IMR-90 (cell line): ENCODE measurements at regions not wholly inside any gene's neighbourhood (a gene's known extent, or its start where the extent isn't known, plus 50 kb on each side); places are given as distances from the start of the nearest gene placed in this dataset.

Source experiments
- ATAC-seq: fragments of 200-7000 bp; cut with Tn5 transposase; 2 replicates; pipeline ENCODE4 v1.9.1; 2020; ENCODE audit warnings: low read depth, mild to moderate bottlenecking, moderate library complexity
- BruUV-seq: library from RNA; stranded (reverse); fragments of 400-500 nt; replicated peaks from 2 replicates; lab custom pipeline; 2021; lab: Mats Ljungman, UMichigan
- CTCF ChIA-PET: fragments of 300-600 bp; formaldehyde crosslinking; extraction: SDS; loops from one replicate; lab custom pipeline; 2021; ENCODE audit warnings: antibody characterized with exemption; lab: Yijun Ruan, JAX
- POLR2A ChIA-PET: fragments of 300-600 bp; sonication (Branson Sonifier 250); formaldehyde crosslinking; loops from one replicate; lab custom pipeline; 2022; ENCODE audit warnings: antibody characterized with exemption; ENCODE audit not compliant: unreplicated experiment; lab: Charles Lee
- DNase-seq: peaks from one replicate; pipeline ENCODE4 v3.0.0; 2013
- H2AFZ ChIP-seq: replicated peaks from 2 replicates; pipeline ENCODE3; 2013; ENCODE audit warnings: low read length, mild to moderate bottlenecking; ENCODE audit not compliant: poor library complexity
- H2AK5ac ChIP-seq: 2 replicates; pipeline ENCODE4 v1.6.1; 2013; ENCODE audit warnings: low read depth, low read length, inconsistent platforms
- H2AK9ac ChIP-seq: replicated peaks from 2 replicates; pipeline ENCODE3; 2013; ENCODE audit warnings: mild to moderate bottlenecking, low read depth, low read length, moderate library complexity; ENCODE audit not compliant: poor library complexity
- H2BK120ac ChIP-seq: 2 replicates; pipeline ENCODE4 v1.6.1; 2013; ENCODE audit warnings: low read depth, low read length, inconsistent platforms
- H2BK15ac ChIP-seq: 3 replicates; pipeline ENCODE4 v1.6.1; 2013; ENCODE audit warnings: low read depth, low read length, inconsistent platforms
- H2BK20ac ChIP-seq: 2 replicates; pipeline ENCODE4 v1.6.1; 2013; ENCODE audit warnings: low read depth, mild to moderate bottlenecking, inconsistent platforms, low read length, moderate library complexity
- H2BK5ac ChIP-seq: 2 replicates; pipeline ENCODE4 v1.6.1; 2013; ENCODE audit warnings: mild to moderate bottlenecking, low read depth, low read length, inconsistent platforms; ENCODE audit not compliant: poor library complexity, severe bottlenecking
- H3K14ac ChIP-seq: replicated peaks from 2 replicates; pipeline ENCODE4 v1.6.1; 2013; ENCODE audit warnings: low read depth, low read length, inconsistent platforms
- H3K18ac ChIP-seq: 2 replicates; pipeline ENCODE4 v1.6.1; 2013; ENCODE audit warnings: low read depth, low read length, control low read depth
- H3K23ac ChIP-seq: 2 replicates; pipeline ENCODE4 v1.6.1; 2013; ENCODE audit warnings: low read depth, low read length, inconsistent platforms
- H3K27ac ChIP-seq: 2 replicates; pipeline ENCODE4 v1.5.1; 2013; ENCODE audit warnings: mild to moderate bottlenecking, control low read depth, low read length; ENCODE audit not compliant: insufficient read depth
- H3K27me3 ChIP-seq: 2 replicates; pipeline ENCODE4 v1.6.1; 2013; ENCODE audit warnings: low read length; ENCODE audit not compliant: control insufficient read depth, insufficient read depth
- H3K36me3 ChIP-seq: 2 replicates; pipeline ENCODE4 v1.6.1; 2013; ENCODE audit warnings: low read length, mixed read lengths; ENCODE audit not compliant: control insufficient read depth, insufficient read depth
- H3K4ac ChIP-seq: 2 replicates; pipeline ENCODE4 v1.6.1; 2013; ENCODE audit warnings: low read depth, low read length, inconsistent platforms
- H3K4me1 ChIP-seq: 2 replicates; pipeline ENCODE4 v1.6.1; 2013; ENCODE audit warnings: low read length, mixed read lengths; ENCODE audit not compliant: control insufficient read depth, insufficient read depth
- H3K4me2 ChIP-seq: 2 replicates; pipeline ENCODE4 v1.6.1; 2013; ENCODE audit warnings: low read depth, mild to moderate bottlenecking, control low read depth, low read length, moderate library complexity
- H3K4me3 ChIP-seq: 2 replicates; pipeline ENCODE4 v1.5.1; 2013; ENCODE audit warnings: low read depth, mild to moderate bottlenecking, control low read depth, low read length, moderate library complexity; ENCODE audit not compliant: insufficient read depth
- H3K56ac ChIP-seq: 2 replicates; pipeline ENCODE4 v1.6.1; 2013; ENCODE audit warnings: low read length, inconsistent platforms; ENCODE audit not compliant: insufficient read depth; ENCODE audit errors: extremely low read depth
- H3K79me1 ChIP-seq, 2 experiments: 2 replicates each; pipeline ENCODE4 v1.6.1; 2013; ENCODE audit warnings: low read length in 2 of 2, inconsistent platforms in 1 of 2, low read depth in 1 of 2
- H3K9ac ChIP-seq: 2 replicates; pipeline ENCODE4 v1.6.1; 2013; ENCODE audit warnings: low read depth, low read length, control low read depth
- H3K9me1 ChIP-seq: 2 replicates; pipeline ENCODE4 v1.6.1; 2013; ENCODE audit warnings: low read length, inconsistent platforms; ENCODE audit not compliant: insufficient read depth
- H3K9me3 ChIP-seq: 2 replicates; pipeline ENCODE4 v1.6.1; 2013; ENCODE audit warnings: low read length; ENCODE audit not compliant: control insufficient read depth, insufficient read depth
- H4K20me1 ChIP-seq: 2 replicates; pipeline ENCODE4 v1.6.1; 2013; ENCODE audit warnings: low read length, inconsistent platforms; ENCODE audit not compliant: insufficient read depth
- H4K5ac ChIP-seq: 2 replicates; pipeline ENCODE4 v1.6.1; 2013; ENCODE audit warnings: mild to moderate bottlenecking, low read depth, low read length, control low read depth
- H4K8ac ChIP-seq, 2 experiments: 2 replicates each; pipeline ENCODE4 v1.6.1; 2013; ENCODE audit warnings: low read depth in 2 of 2, low read length in 2 of 2, control low read depth in 1 of 2, inconsistent platforms in 1 of 2
- H4K91ac ChIP-seq: 2 replicates; pipeline ENCODE4 v1.6.1; 2013; ENCODE audit warnings: low read depth, low read length, inconsistent platforms; ENCODE audit not compliant: insufficient read depth
- BHLHE40 ChIP-seq: fragments of 150-350 bp; IDR thresholded peaks from 2 replicates; pipeline ENCODE4 v1.6.1; 2016; ENCODE audit warnings: mild to moderate bottlenecking, low read depth, low read length
- CEBPB ChIP-seq: IDR thresholded peaks from 2 replicates; pipeline ENCODE4 v1.6.1; 2012; ENCODE audit warnings: low read depth, low read length, improper control_type of control experiment
- ELK1 ChIP-seq: fragments of 150-350 bp; IDR thresholded peaks from 2 replicates; pipeline ENCODE4 v1.6.1; 2016; ENCODE audit warnings: low read depth, mild to moderate bottlenecking, low read length, moderate library complexity, borderline replicate concordance
- FOS ChIP-seq: fragments of 150-350 bp; IDR thresholded peaks from 2 replicates; pipeline ENCODE4 v1.6.1; 2016; ENCODE audit warnings: low read depth, low read length
- MAFK ChIP-seq: IDR thresholded peaks from 2 replicates; pipeline ENCODE4 v1.6.1; 2012; ENCODE audit warnings: low read depth, low read length, improper control_type of control experiment
- MAZ ChIP-seq: IDR thresholded peaks from 2 replicates; pipeline ENCODE4 v1.6.1; 2012; ENCODE audit warnings: low read depth, mild to moderate bottlenecking, low read length, improper control_type of control experiment, moderate library complexity, borderline replicate concordance
- NFE2L2 ChIP-seq: fragments of 150-350 bp; IDR thresholded peaks from 2 replicates; pipeline ENCODE4 v1.6.1; 2016; ENCODE audit warnings: low read depth, mild to moderate bottlenecking, low read length
- POLR2A ChIP-seq: IDR thresholded peaks from 2 replicates; pipeline ENCODE4 v1.6.1; 2012; ENCODE audit warnings: mild to moderate bottlenecking, low read depth, low read length
- RAD21 ChIP-seq: IDR thresholded peaks from 2 replicates; pipeline ENCODE4 v1.6.1; 2012; ENCODE audit warnings: low read length, improper control_type of control experiment
- RCOR1 ChIP-seq: IDR thresholded peaks from 2 replicates; pipeline ENCODE4 v1.6.1; 2012; ENCODE audit warnings: mild to moderate bottlenecking, low read length, improper control_type of control experiment; ENCODE audit not compliant: insufficient replicate concordance
- SMC3 ChIP-seq: fragments of 150-350 bp; IDR thresholded peaks from 2 replicates; pipeline ENCODE4 v1.6.1; 2016; ENCODE audit warnings: low read depth, mild to moderate bottlenecking, antibody characterized with exemption, low read length, moderate library complexity
- USF2 ChIP-seq: fragments of 150-350 bp; IDR thresholded peaks from 2 replicates; pipeline ENCODE4 v1.6.1; 2017; ENCODE audit warnings: mild to moderate bottlenecking, antibody characterized with exemption, low read length, low read depth
- WGBS, 2 experiments: methylation state at CpG; one replicate each; pipeline versions ENCODE4 v1.1.5 to v1.1.7; 2013; ENCODE audit warnings: missing lambda C conversion rate in 2 of 2; ENCODE audit not compliant: insufficient read length in 1 of 2; ENCODE audit errors: extremely low coverage in 2 of 2; 5-methylcytosine and 5-hydroxymethylcytosine counted together
- dilution Hi-C: fragments of 300-500 bp; cut with HindIII; formaldehyde crosslinking; loops from one replicate; pipeline ENCODE4 v1.14.3; 2018; ENCODE audit warnings: low sequenced_read_pairs; ENCODE audit not compliant: unreplicated experiment
- in situ Hi-C: fragments of 300-500 bp; cut with MboI; formaldehyde crosslinking; loops from 3 replicates; pipeline ENCODE4 v1.14.3; 2019; ENCODE audit warnings: low sequenced_read_pairs, inconsistent platforms, mixed read lengths
- intact Hi-C: fragments of 100-400 bp; cut with micrococcal nuclease; formaldehyde crosslinking; loops from 2 replicates; pipeline ENCODE4 v1.10.0; 2022

GRCh38 chr13:59274958-59275727 lies 888.6 kb downstream of the DIAPH3 start:
- H3K27ac ChIP-seq = no peak overlapping the region

More at GRCh38 chr13:59274958-59275727, 888.6 kb downstream of the DIAPH3 start:
- H2BK15ac ChIP-seq = no peak overlapping the region
- DNase-seq (no peak), ATAC-seq (no peak)
- H2AK9ac ChIP-seq = no peak overlapping the region
- H4K8ac ChIP-seq = no peak overlapping the region
- no peak overlapping the region for H2AFZ ChIP-seq
- H2AK5ac ChIP-seq = no peak overlapping the region
- no peak overlapping the region for H2BK5ac ChIP-seq
- H3K14ac ChIP-seq = no peak overlapping the region
- no peak overlapping the region for H3K23ac ChIP-seq
- POLR2A ChIA-PET = no interaction called here
- CTCF ChIA-PET = no interaction called here
- H3K9ac ChIP-seq = no peak overlapping the region
- TF ChIP-seq POLR2A = no peak
- TF ChIP-seq MAFK = no peak
- TF ChIP-seq RAD21 = no peak
- TF ChIP-seq MAZ = no peak
- TF ChIP-seq RCOR1 = no peak
- TF ChIP-seq SMC3 = no peak
- no peak for TF ChIP-seq USF2
- TF ChIP-seq NFE2L2 = no peak
- no peak for TF ChIP-seq BHLHE40
- TF ChIP-seq ELK1 = no peak
- TF ChIP-seq FOS = no peak
- no peak for TF ChIP-seq CEBPB
- H3K18ac ChIP-seq = no peak overlapping the region
- dilution Hi-C loops = no loop called here
- H3K4ac ChIP-seq = no peak overlapping the region
- H4K91ac ChIP-seq = no peak overlapping the region
- H2BK120ac ChIP-seq = no peak overlapping the region
- H3K9me3 ChIP-seq = no peaks in the 10 kb centered on the region
- no TSS peak for BruUV-seq
- H3K36me3 ChIP-seq = no peaks in the 10 kb centered on the region
- in situ Hi-C loops = no loop called here
- H3K56ac ChIP-seq = no peak overlapping the region
- H3K4me2 ChIP-seq = no peak overlapping the region
- H4K5ac ChIP-seq = no peak overlapping the region
- no peaks in the 10 kb centered on the region for H3K27me3 ChIP-seq
- H3K4me3 ChIP-seq = no peak overlapping the region
- no peaks in the 10 kb centered on the region for H3K4me1 ChIP-seq
- no peaks in the 10 kb centered on the region for H3K79me1 ChIP-seq
- H3K9me1 ChIP-seq = no peaks in the 10 kb centered on the region
- intact Hi-C loops = no loop called here
- WGBS, 2 experiments = no CpG with 5 or more reads among the region's 1 CpG
- no peaks in the 10 kb centered on the region for H4K20me1 ChIP-seq
- H2BK20ac ChIP-seq = no peak overlapping the region
